Astrocyte (in vitro differentiated cells and primary cell): ENCODE measurements at regions not wholly inside any gene's neighbourhood (a gene's known extent, or its start where the extent isn't known, plus 50 kb on each side); places are given as distances from the start of the nearest gene placed in this dataset.
A peak's percentile ranks its signal among the peaks of the same experiment; 100 is the strongest.

ENCODE experiments used
- DNase-seq: peaks from one replicate; pipeline ENCODE4 v3.0.0-alpha.2; 2010; ENCODE audit warnings: low read depth
- FAIRE-seq: peaks from 2 replicates; lab custom pipeline; 2011; peaks lifted over from hg19 to GRCh38; lab: Jason Lieb, UNC
- H2AFZ ChIP-seq: 2 replicates; pipeline ENCODE4 v1.6.0; 2012; ENCODE audit warnings: low read depth, low read length, inconsistent platforms
- H3K27ac ChIP-seq: 2 replicates; pipeline ENCODE4 v1.5.1; 2011; ENCODE audit warnings: low read depth, low read length, inconsistent platforms
- H3K27me3 ChIP-seq: 2 replicates; pipeline ENCODE4 v1.6.0; 2011; ENCODE audit warnings: low read length, inconsistent platforms; ENCODE audit not compliant: insufficient read depth
- H3K36me3 ChIP-seq: 2 replicates; pipeline ENCODE4 v1.5.1; 2011; ENCODE audit warnings: low read length, inconsistent platforms; ENCODE audit not compliant: insufficient read depth
- H3K4me1 ChIP-seq: 2 replicates; pipeline ENCODE4 v1.5.1; 2011; ENCODE audit warnings: low read length, inconsistent platforms; ENCODE audit not compliant: insufficient read depth
- H3K4me2 ChIP-seq: 2 replicates; pipeline ENCODE4 v1.6.0; 2012; ENCODE audit warnings: low read length, inconsistent platforms
- H3K4me3 ChIP-seq: 2 replicates; pipeline ENCODE4 v1.5.1; 2011; ENCODE audit warnings: low read depth, mild to moderate bottlenecking, low read length, inconsistent platforms; ENCODE audit not compliant: insufficient read depth
- H3K79me2 ChIP-seq: 2 replicates; pipeline ENCODE4 v1.6.0; 2012; ENCODE audit warnings: mild to moderate bottlenecking, low read length, inconsistent platforms; ENCODE audit not compliant: insufficient read depth
- H3K9ac ChIP-seq: 2 replicates; pipeline ENCODE4 v1.6.0; 2012; ENCODE audit warnings: mild to moderate bottlenecking, low read length, inconsistent platforms
- H3K9me3 ChIP-seq: 2 replicates; pipeline ENCODE4 v1.5.1; 2012; ENCODE audit warnings: low read depth, mild to moderate bottlenecking, low read length, inconsistent platforms; ENCODE audit not compliant: insufficient read depth
- H4K20me1 ChIP-seq: 2 replicates; pipeline ENCODE4 v1.6.0; 2012; ENCODE audit warnings: low read length, inconsistent platforms; ENCODE audit not compliant: insufficient read depth
- H3K27ac Mint-ChIP-seq: one replicate; pipeline ENCODE4 v1.8.0; 2021; ENCODE audit warnings: mild to moderate bottlenecking, mixed read lengths; ENCODE audit not compliant: unreplicated experiment
- H3K27me3 Mint-ChIP-seq: one replicate; pipeline ENCODE4 v1.8.0; 2021; ENCODE audit warnings: low read depth, mixed read lengths; ENCODE audit not compliant: unreplicated experiment
- H3K36me3 Mint-ChIP-seq: one replicate; pipeline ENCODE4 v1.8.0; 2021; ENCODE audit warnings: low read depth, mixed read lengths; ENCODE audit not compliant: unreplicated experiment
- H3K4me1 Mint-ChIP-seq: one replicate; pipeline ENCODE4 v1.8.0; 2021; ENCODE audit warnings: low read depth, mixed read lengths; ENCODE audit not compliant: unreplicated experiment
- H3K4me3 Mint-ChIP-seq: one replicate; pipeline ENCODE4 v1.8.0; 2021; ENCODE audit warnings: mild to moderate bottlenecking, moderate library complexity, mixed read lengths; ENCODE audit not compliant: unreplicated experiment
- H3K9me3 Mint-ChIP-seq: one replicate; pipeline ENCODE4 v1.8.0; 2021; ENCODE audit warnings: mild to moderate bottlenecking, mixed read lengths; ENCODE audit not compliant: unreplicated experiment
- EZH2 ChIP-seq: IDR thresholded peaks from 2 replicates; pipeline ENCODE4 v1.6.1; 2012; ENCODE audit warnings: mild to moderate bottlenecking, low read length, inconsistent platforms; ENCODE audit not compliant: insufficient read depth
- TF ChIP-seq, protein P1 (sequence below): IDR thresholded peaks from 2 replicates; pipeline ENCODE4 v1.5.1; 2011; ENCODE audit warnings: low read depth, mild to moderate bottlenecking, inconsistent platforms, low read length, moderate library complexity; ENCODE audit not compliant: insufficient read depth

DNA sequence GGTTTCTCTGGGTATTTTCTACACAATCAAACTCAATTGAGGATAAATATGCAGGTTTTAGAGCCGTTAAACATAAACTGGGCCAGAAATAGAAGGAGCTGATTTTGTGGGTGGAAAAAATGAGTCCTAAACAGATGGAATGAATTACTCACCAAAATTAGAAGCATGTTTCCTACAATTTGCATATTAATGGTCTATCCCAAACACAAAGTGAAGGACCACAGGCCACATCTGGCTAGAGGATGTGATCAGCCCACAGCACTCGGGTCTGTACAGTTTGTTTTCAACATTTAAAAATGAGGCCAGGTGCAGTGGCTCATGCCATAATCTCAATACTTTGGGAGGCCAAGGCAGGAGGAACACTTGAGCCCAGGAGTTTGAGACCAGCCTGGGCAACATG, 296.3 kb downstream of the PREX1 start:
- Histone ChIP-seq H3K9me3 (no peaks in the 10 kb centered on the region), H3K4me1 (no peaks in the 10 kb centered on the region), H3K9ac (no peak overlapping the region), H3K27me3 (peaks cover 3% of the 10 kb centered on the region), H3K79me2 (no peaks in the 10 kb centered on the region), H2AFZ (no peak overlapping the region), H3K36me3 (no peaks in the 10 kb centered on the region), H3K4me2 (no peak overlapping the region), H4K20me1 (no peaks in the 10 kb centered on the region), H3K4me3 (no peak overlapping the region), H3K27ac (no peak overlapping the region)
- FAIRE-seq, result no peak
- H3K27me3 Mint-ChIP-seq, result peaks cover 33% of the 10 kb centered on the region
- H3K9me3 Mint-ChIP-seq, result peaks cover 3% of the 10 kb centered on the region
- TF ChIP-seq, protein P1, sequence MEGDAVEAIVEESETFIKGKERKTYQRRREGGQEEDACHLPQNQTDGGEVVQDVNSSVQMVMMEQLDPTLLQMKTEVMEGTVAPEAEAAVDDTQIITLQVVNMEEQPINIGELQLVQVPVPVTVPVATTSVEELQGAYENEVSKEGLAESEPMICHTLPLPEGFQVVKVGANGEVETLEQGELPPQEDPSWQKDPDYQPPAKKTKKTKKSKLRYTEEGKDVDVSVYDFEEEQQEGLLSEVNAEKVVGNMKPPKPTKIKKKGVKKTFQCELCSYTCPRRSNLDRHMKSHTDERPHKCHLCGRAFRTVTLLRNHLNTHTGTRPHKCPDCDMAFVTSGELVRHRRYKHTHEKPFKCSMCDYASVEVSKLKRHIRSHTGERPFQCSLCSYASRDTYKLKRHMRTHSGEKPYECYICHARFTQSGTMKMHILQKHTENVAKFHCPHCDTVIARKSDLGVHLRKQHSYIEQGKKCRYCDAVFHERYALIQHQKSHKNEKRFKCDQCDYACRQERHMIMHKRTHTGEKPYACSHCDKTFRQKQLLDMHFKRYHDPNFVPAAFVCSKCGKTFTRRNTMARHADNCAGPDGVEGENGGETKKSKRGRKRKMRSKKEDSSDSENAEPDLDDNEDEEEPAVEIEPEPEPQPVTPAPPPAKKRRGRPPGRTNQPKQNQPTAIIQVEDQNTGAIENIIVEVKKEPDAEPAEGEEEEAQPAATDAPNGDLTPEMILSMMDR, result no peak
- TF ChIP-seq EZH2, result no peak
- no peak overlapping the region for H3K4me3 Mint-ChIP-seq
- no peak overlapping the region for H3K27ac Mint-ChIP-seq
- DNase-seq, result peak; percentile 53
- H3K36me3 Mint-ChIP-seq, result no peaks in the 10 kb centered on the region
- H3K4me1 Mint-ChIP-seq, result peaks cover 5% of the 10 kb centered on the region

DNA sequence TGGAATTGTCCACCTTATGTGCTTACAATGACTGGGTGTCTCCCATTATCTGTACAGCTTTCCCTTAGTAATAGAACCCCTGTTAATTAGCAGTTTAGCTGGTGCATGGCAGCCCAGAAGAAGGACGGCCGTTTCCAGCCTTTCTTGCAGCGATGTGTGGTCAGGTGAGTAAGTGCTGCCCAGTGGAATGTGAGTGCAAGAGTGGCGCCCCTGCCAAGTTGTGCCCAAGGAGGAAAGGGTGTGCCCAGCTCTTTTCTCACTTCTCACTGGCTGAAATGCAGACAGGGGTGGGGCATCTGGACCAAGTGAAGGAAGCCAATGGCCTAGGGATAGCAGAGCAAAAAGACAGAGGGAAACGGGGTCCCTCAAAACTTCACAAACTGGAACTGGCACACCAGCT, 296.8 kb downstream of the PREX1 start:
- no peaks in the 10 kb centered on the region for H3K4me1 ChIP-seq
- H3K4me2 ChIP-seq, result no peak overlapping the region
- DNase-seq (no peak), FAIRE-seq (no peak)
- TF ChIP-seq, protein P1, result no peak
- TF ChIP-seq EZH2, result no peak
- peaks cover 3% of the 10 kb centered on the region for H3K27me3 ChIP-seq
- H3K4me1 Mint-ChIP-seq, result peaks cover 5% of the 10 kb centered on the region
- no peak overlapping the region for H2AFZ ChIP-seq
- H3K36me3 ChIP-seq, result no peaks in the 10 kb centered on the region
- H3K27ac ChIP-seq, result no peak overlapping the region
- H3K27me3 Mint-ChIP-seq, result peaks cover 34% of the 10 kb centered on the region
- no peaks in the 10 kb centered on the region for H4K20me1 ChIP-seq
- H3K27ac Mint-ChIP-seq, result no peak overlapping the region
- peaks cover 3% of the 10 kb centered on the region for H3K9me3 Mint-ChIP-seq
- no peaks in the 10 kb centered on the region for H3K79me2 ChIP-seq
- no peak overlapping the region for H3K9ac ChIP-seq
- H3K4me3 ChIP-seq, result no peak overlapping the region
- H3K36me3 Mint-ChIP-seq, result no peaks in the 10 kb centered on the region
- H3K9me3 ChIP-seq, result no peaks in the 10 kb centered on the region
- no peak overlapping the region for H3K4me3 Mint-ChIP-seq

DNA sequence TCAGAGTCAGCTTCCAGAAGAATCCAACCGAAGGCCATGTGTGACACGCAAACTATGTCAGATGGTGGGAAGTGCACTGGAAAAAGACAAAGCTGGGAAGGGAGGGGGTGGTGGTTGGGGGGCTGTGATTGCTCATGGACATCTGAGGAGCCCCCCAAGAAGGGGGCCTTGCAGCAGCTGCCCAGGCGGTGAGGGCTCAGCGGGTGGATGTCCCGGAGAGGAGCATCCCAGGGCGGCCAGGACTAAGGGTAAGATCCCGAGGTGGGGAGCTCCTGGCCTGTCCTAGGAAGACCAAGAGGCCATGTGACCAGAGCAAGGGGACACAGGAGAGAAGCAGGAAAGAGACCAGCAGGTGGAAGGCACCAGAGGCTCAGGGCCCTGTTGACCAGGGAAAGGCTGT, 299.5 kb downstream of the PREX1 start:
- Histone ChIP-seq H2AFZ (no peak overlapping the region), H3K4me2 (no peak overlapping the region), H4K20me1 (no peaks in the 10 kb centered on the region), H3K36me3 (no peaks in the 10 kb centered on the region), H3K9ac (no peak overlapping the region), H3K79me2 (no peaks in the 10 kb centered on the region), H3K4me3 (no peak overlapping the region), H3K4me1 (no peaks in the 10 kb centered on the region), H3K27me3 (no peaks in the 10 kb centered on the region), H3K27ac (no peak overlapping the region), H3K9me3 (no peaks in the 10 kb centered on the region)
- DNase-seq, result no peak
- peaks cover 5% of the 10 kb centered on the region for H3K4me1 Mint-ChIP-seq
- H3K9me3 Mint-ChIP-seq, result no peaks in the 10 kb centered on the region
- peaks cover 24% of the 10 kb centered on the region for H3K27me3 Mint-ChIP-seq
- no peak for TF ChIP-seq EZH2
- TF ChIP-seq, protein P1, result no peak
- no peaks in the 10 kb centered on the region for H3K36me3 Mint-ChIP-seq
- H3K4me3 Mint-ChIP-seq, result no peak overlapping the region
- FAIRE-seq, result no peak
- no peak overlapping the region for H3K27ac Mint-ChIP-seq
